PC-3 (cell line): ENCODE measurements at regions not wholly inside any gene's neighbourhood (a gene's known extent, or its start where the extent isn't known, plus 50 kb on each side); places are given as distances from the start of the nearest gene placed in this dataset.

Source experiments
- EZH2 ChIP-seq: fragments of 300-600 bp; sonication (generic); IDR thresholded peaks from one replicate; pipeline ENCODE4 v1.6.1; 2017; ENCODE audit warnings: antibody characterized with exemption, mild to moderate bottlenecking, low read length; ENCODE audit not compliant: unreplicated experiment
- EZH2phosphoT487 ChIP-seq: fragments of 300-600 bp; sonication (generic); IDR thresholded peaks from 2 replicates; pipeline ENCODE4 v1.6.1; 2018; ENCODE audit warnings: mild to moderate bottlenecking, antibody characterized with exemption, low read length, borderline replicate concordance
- TF ChIP-seq, protein P1 (sequence below): fragments of 300-600 bp; sonication (generic); conservative IDR thresholded peaks from 2 replicates; pipeline ENCODE4 v1.5.1; 2017; ENCODE audit warnings: antibody characterized with exemption, low read depth, mild to moderate bottlenecking, low read length

DNA sequence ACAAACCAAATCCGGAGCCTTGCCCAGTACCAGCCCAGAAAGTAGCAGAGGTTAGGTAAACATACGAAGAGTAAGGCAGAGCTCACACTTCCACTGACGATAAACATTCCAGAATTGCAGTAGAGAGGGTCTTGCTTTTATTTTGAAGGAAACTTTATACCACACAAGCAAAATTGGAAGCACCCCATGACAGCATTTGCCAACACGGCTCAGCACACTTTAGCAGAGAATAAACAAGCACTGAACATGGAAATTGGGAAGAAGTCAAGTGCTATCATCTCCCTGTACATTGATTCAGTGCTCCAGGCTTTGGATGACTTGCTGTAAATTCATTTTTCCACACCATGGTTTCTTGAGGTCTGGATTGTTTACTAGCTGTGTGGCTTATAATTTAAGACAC is 160.7 kb upstream of the FAM47C start:
- TF ChIP-seq, protein P1, sequence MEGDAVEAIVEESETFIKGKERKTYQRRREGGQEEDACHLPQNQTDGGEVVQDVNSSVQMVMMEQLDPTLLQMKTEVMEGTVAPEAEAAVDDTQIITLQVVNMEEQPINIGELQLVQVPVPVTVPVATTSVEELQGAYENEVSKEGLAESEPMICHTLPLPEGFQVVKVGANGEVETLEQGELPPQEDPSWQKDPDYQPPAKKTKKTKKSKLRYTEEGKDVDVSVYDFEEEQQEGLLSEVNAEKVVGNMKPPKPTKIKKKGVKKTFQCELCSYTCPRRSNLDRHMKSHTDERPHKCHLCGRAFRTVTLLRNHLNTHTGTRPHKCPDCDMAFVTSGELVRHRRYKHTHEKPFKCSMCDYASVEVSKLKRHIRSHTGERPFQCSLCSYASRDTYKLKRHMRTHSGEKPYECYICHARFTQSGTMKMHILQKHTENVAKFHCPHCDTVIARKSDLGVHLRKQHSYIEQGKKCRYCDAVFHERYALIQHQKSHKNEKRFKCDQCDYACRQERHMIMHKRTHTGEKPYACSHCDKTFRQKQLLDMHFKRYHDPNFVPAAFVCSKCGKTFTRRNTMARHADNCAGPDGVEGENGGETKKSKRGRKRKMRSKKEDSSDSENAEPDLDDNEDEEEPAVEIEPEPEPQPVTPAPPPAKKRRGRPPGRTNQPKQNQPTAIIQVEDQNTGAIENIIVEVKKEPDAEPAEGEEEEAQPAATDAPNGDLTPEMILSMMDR = no peak
- TF ChIP-seq EZH2 = no peak
- no peak for TF ChIP-seq EZH2phosphoT487
